HFFc6 (cell line): ENCODE measurements at regions not wholly inside any gene's neighbourhood (a gene's known extent, or its start where the extent isn't known, plus 50 kb on each side); places are given as distances from the start of the nearest gene placed in this dataset.

Source experiments
- DNase-seq: peaks from one replicate; pipeline ENCODE4 v3.0.0-alpha.2; 2018
- H3K27ac Mint-ChIP-seq: 2 replicates; pipeline ENCODE4 v1.8.0; 2020; ENCODE audit warnings: mild to moderate bottlenecking, mixed read lengths
- H3K27me3 Mint-ChIP-seq: 2 replicates; pipeline ENCODE4 v1.8.0; 2021; ENCODE audit warnings: mild to moderate bottlenecking, moderate library complexity, mixed read lengths; ENCODE audit not compliant: insufficient read depth
- H3K36me3 Mint-ChIP-seq: 2 replicates; pipeline ENCODE4 v1.8.0; 2021; ENCODE audit warnings: low read depth, mixed read lengths
- H3K4me1 Mint-ChIP-seq: 2 replicates; pipeline ENCODE4 v1.8.0; 2020; ENCODE audit warnings: low read depth, mixed read lengths
- H3K4me3 Mint-ChIP-seq: 2 replicates; pipeline ENCODE4 v1.8.0; 2020; ENCODE audit warnings: mild to moderate bottlenecking, moderate library complexity, mixed read lengths
- H3K9me3 Mint-ChIP-seq: 2 replicates; pipeline ENCODE4 v1.8.0; 2020; ENCODE audit warnings: mild to moderate bottlenecking, mixed read lengths
- TF ChIP-seq, protein P1 (sequence below): fragments of 200-600 bp; sonication (generic); IDR thresholded peaks from 2 replicates; pipeline ENCODE4 v1.5.0; 2021; ENCODE audit warnings: antibody characterized with exemption, mild to moderate bottlenecking

DNA sequence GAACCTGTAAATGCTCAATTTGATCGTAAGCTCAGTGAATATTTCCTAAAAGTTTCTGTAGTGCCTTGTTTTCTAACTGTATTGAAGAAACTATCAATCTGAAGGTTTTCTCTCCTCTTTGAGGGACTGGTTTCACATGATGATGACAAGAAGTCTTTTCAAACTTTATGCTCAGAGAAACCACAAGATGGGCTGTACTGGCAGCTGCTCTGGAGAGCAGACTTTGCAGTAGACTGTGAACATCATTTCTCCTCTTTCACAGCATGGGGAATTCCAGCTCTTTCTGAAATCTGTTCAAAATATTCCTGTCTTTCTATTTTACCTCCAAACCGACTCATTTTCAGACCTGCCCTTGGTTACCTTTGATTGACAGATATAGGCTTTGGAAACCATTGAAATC, 194.4 kb downstream of the IZUMO3 start:
- H3K36me3 Mint-ChIP-seq, result 0 out of 2 replicates have a peak, but pooled peaks cover 3% of the 10 kb centered on the region
- peaks cover 28% of the 10 kb centered on the region for H3K9me3 Mint-ChIP-seq
- H3K4me3 Mint-ChIP-seq, result no peak overlapping the region
- H3K27ac Mint-ChIP-seq, result no peak overlapping the region
- TF ChIP-seq, protein P1, sequence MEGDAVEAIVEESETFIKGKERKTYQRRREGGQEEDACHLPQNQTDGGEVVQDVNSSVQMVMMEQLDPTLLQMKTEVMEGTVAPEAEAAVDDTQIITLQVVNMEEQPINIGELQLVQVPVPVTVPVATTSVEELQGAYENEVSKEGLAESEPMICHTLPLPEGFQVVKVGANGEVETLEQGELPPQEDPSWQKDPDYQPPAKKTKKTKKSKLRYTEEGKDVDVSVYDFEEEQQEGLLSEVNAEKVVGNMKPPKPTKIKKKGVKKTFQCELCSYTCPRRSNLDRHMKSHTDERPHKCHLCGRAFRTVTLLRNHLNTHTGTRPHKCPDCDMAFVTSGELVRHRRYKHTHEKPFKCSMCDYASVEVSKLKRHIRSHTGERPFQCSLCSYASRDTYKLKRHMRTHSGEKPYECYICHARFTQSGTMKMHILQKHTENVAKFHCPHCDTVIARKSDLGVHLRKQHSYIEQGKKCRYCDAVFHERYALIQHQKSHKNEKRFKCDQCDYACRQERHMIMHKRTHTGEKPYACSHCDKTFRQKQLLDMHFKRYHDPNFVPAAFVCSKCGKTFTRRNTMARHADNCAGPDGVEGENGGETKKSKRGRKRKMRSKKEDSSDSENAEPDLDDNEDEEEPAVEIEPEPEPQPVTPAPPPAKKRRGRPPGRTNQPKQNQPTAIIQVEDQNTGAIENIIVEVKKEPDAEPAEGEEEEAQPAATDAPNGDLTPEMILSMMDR, result no peak
- no peak for DNase-seq
- H3K27me3 Mint-ChIP-seq, result no peaks in the 10 kb centered on the region
- H3K4me1 Mint-ChIP-seq, result no peaks in the 10 kb centered on the region

DNA sequence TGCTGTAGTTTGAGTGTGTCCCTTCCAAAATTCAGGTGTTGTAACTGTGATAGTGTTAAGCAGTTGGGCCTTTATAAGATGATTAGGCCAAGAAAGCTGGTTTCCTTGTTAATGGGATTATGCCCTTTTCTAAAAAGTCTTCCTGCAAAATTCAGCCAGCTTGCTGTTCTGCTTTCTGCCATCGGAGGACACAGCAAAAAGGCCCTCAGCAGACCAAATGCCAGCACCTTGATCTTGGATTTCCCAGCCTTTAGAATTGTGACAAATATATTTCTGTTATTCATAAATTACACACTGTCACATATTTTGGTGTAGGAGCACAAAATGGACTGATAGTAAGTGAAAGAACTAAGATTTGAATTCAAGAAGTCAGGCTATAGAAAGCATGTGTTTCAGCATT, 203.2 kb downstream of the IZUMO3 start:
- Mint-ChIP-seq H3K4me1 (no peaks in the 10 kb centered on the region), H3K27ac (no peak overlapping the region), H3K36me3 (no peaks in the 10 kb centered on the region), H3K4me3 (no peak overlapping the region), H3K9me3 (peaks cover 26% of the 10 kb centered on the region), H3K27me3 (no peaks in the 10 kb centered on the region)
- TF ChIP-seq, protein P1, result no peak
- no peak for DNase-seq

DNA sequence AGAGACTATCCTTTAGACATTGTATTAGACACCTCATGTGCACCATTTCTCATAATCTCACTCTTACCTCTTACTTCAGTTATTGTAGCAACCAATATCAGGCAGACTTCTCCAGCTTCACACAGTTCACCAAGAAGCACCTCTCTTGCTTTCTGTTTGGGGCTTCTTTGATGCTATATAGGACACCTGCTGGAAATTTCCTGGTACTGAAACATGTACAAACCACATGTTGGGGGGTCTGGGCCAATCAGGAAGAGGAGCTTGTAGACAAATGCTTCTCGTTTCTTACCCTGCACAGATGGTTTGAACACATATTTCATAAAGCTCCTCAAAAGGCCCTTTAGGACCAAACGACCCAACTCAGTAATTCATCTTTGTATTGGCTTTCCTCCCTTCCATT, 212.1 kb downstream of the IZUMO3 start:
- no peak for DNase-seq
- Mint-ChIP-seq H3K9me3 (peaks cover 14% of the 10 kb centered on the region), H3K36me3 (no peaks in the 10 kb centered on the region), H3K4me3 (no peak overlapping the region), H3K27me3 (no peaks in the 10 kb centered on the region; the same call in 1 of the 2 replicates), H3K4me1 (no peaks in the 10 kb centered on the region), H3K27ac (no peak overlapping the region)
- TF ChIP-seq, protein P1, result no peak

DNA sequence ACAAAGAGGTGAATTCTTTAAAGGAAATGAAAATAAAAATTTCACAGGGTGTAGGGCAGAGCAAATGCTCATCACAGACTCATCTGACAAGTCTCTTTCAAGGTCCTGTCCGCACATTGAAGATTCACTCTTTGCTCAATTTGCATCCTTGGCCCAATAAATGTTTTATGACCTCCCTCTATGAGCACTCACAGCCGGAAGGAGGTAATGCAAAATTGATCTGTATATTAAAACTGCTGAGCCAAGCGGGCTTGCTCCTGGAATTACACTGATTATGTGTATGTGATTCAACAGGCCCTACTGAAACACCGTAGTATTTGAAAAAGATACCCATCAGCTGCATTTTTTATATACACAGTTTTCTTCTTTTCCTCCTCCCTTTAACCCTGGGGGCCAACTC, 246.8 kb downstream of the IZUMO3 start:
- no peak for DNase-seq
- peaks cover 30% of the 10 kb centered on the region for H3K9me3 Mint-ChIP-seq
- no peaks in the 10 kb centered on the region for H3K4me1 Mint-ChIP-seq
- TF ChIP-seq, protein P1, result no peak
- no peaks in the 10 kb centered on the region for H3K36me3 Mint-ChIP-seq
- no peak overlapping the region for H3K4me3 Mint-ChIP-seq
- no peaks in the 10 kb centered on the region for H3K27me3 Mint-ChIP-seq
- no peak overlapping the region for H3K27ac Mint-ChIP-seq

DNA sequence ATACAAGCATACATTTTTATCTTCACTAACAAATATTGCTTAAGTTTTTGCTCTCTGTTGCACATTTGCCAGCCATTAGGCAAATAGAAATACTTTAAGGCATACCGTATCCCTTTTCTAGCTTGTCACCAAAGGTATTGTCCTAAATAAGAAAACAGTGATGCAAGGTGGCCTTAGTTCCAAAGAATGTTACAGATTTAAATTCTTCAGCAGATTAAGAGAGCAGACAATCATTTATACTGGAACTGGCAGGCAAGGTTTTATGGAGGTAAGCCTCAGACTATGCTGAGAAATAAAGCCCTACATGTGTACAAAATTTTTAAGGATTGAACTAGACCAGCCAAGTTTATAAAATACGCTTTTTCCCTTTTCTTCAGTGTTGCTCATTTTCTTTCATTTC, 247.8 kb downstream of the IZUMO3 start:
- no peak for DNase-seq
- H3K4me1 Mint-ChIP-seq, result no peaks in the 10 kb centered on the region
- peaks cover 20% of the 10 kb centered on the region for H3K9me3 Mint-ChIP-seq
- no peaks in the 10 kb centered on the region for H3K36me3 Mint-ChIP-seq
- H3K27ac Mint-ChIP-seq, result no peak overlapping the region
- TF ChIP-seq, protein P1, result no peak
- H3K27me3 Mint-ChIP-seq, result no peaks in the 10 kb centered on the region
- H3K4me3 Mint-ChIP-seq, result no peak overlapping the region

DNA sequence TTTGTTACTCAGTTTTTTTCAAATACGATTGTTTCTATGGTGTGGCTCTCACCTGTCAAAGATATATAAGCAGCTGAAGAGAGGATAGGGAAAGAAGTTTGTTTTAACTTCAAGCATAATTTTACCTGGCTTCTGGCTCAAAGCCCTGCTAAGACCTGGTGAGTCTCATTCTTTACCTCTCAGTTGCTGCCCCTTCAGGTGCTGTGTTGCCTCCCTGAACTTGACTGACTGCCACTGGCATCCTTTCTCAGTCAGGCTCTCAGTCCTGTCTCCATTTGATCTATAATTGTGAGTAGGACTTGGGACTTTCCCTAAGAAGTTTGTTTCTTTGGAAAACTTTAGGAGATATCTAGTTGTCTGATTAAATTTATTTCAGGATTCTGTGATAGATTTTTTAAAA, 249.6 kb downstream of the IZUMO3 start:
- Mint-ChIP-seq H3K4me1 (no peaks in the 10 kb centered on the region), H3K4me3 (no peak overlapping the region), H3K9me3 (peaks cover 34% of the 10 kb centered on the region), H3K27me3 (no peaks in the 10 kb centered on the region; the same call in 1 of the 2 replicates), H3K36me3 (no peaks in the 10 kb centered on the region), H3K27ac (no peak overlapping the region)
- TF ChIP-seq, protein P1, result no peak
- no peak for DNase-seq
